Activated T-cell treated with anti-CD3 and anti-CD28 coated beads, Interleukin-2, amount 50 U/mL, for 72 hours (primary cell): ENCODE measurements at regions not wholly inside any gene's neighbourhood (a gene's known extent, or its start where the extent isn't known, plus 50 kb on each side); places are given as distances from the start of the nearest gene placed in this dataset.
"Not testable (repeated sequence)": the region's sequence is repeated elsewhere in the genome, so short reads cannot be mapped to it uniquely, and the experiment has no call there.

Experiments used
- ATAC-seq, 2 donors: fragments of 150-1000 bp; cut with Tn5 transposase; replicated peaks in 1 of 2; 2 replicates each; pipeline ENCODE4 v1.10.0; 2021; ENCODE audit warnings: moderate library complexity in 2 of 2, mild to moderate bottlenecking in 1 of 2
- DNase-seq, 2 donors: peaks; one replicate each; pipeline ENCODE4 v3.0.0; 2021 to 2022; ENCODE audit warnings: mixed read lengths in 1 of 2
- H3K27ac Mint-ChIP-seq: one replicate; pipeline ENCODE4 v1.8.0; 2022; ENCODE audit warnings: mild to moderate bottlenecking, moderate library complexity, mixed read lengths
- H3K27me3 Mint-ChIP-seq: one replicate; pipeline ENCODE4 v1.8.0; 2022; ENCODE audit warnings: low read depth, mixed read lengths
- H3K36me3 Mint-ChIP-seq, 2 donors: one replicate each; pipeline ENCODE4 v1.8.0; 2022; ENCODE audit warnings: mixed read lengths in 2 of 2, mild to moderate bottlenecking in 1 of 2; ENCODE audit not compliant: insufficient read depth in 2 of 2
- H3K4me1 Mint-ChIP-seq: one replicate; pipeline ENCODE4 v1.8.0; 2022; ENCODE audit warnings: low read depth, mixed read lengths
- H3K4me3 Mint-ChIP-seq, 2 donors: one replicate each; pipeline ENCODE4 v1.8.0; 2022; ENCODE audit warnings: mild to moderate bottlenecking in 2 of 2, mixed read lengths in 2 of 2, moderate library complexity in 2 of 2
- H3K9me3 Mint-ChIP-seq, 2 donors: one replicate each; pipeline ENCODE4 v1.8.0; 2022; ENCODE audit warnings: mixed read lengths in 2 of 2

- ATAC-seq (no peak), DNase-seq (no peak)
- H3K9me3 Mint-ChIP-seq, result peaks cover 1 to 4% of the 10 kb centered on the region in 2 donors
- H3K36me3 Mint-ChIP-seq, result no peaks in the 10 kb centered on the region
- no peaks in the 10 kb centered on the region for H3K4me1 Mint-ChIP-seq
- no peaks in the 10 kb centered on the region for H3K27me3 Mint-ChIP-seq
- H3K27ac Mint-ChIP-seq, result no peak overlapping the region
- no peak overlapping the region for H3K4me3 Mint-ChIP-seq
These were observed 190.6 kb downstream of the ISL1 start for GRCh38 chr5:51573835-51574234.

GRCh38 chr5:51582871-51583394, 199.7 kb downstream of the ISL1 start:
- Mint-ChIP-seq H3K9me3 (peaks cover 7 to 8% of the 10 kb centered on the region in 2 donors), H3K27ac (no peak overlapping the region), H3K27me3 (no peaks in the 10 kb centered on the region), H3K4me1 (no peaks in the 10 kb centered on the region), H3K36me3 (no peaks in the 10 kb centered on the region), H3K4me3 (no peak overlapping the region)
- ATAC-seq (no peak), DNase-seq (no peak)

DNA sequence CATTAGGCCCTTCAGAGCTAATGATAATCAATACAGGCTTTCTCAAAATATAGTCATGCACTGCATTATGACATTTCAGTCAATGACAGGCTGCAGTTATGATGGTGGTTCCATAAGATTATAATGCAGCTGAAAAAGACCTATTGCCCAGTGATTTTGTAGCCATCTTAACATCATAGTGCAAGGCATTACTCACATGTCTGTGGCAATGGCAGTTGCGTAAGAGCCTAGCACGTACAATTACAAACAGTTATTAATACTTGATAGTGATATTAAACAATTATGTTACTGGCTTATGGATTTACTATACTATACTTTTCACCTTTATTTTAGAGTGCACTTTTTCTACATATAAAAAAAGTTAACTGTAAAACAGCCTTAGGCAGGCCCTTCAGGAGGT, 214.8 kb downstream of the ISL1 start:
- Mint-ChIP-seq H3K27me3 (no peaks in the 10 kb centered on the region), H3K4me1 (no peaks in the 10 kb centered on the region), H3K27ac (no peak overlapping the region), H3K4me3 (no peak overlapping the region), H3K9me3 (peaks cover 0 to 2% of the 10 kb centered on the region in 2 donors), H3K36me3 (no peaks in the 10 kb centered on the region)
- no peak for ATAC-seq
- DNase-seq, result no peak

GRCh38 chr5:51599587-51599986, 216.3 kb downstream of the ISL1 start:
- ATAC-seq, result no peak
- no peak for DNase-seq
- Mint-ChIP-seq H3K4me1 (no peaks in the 10 kb centered on the region), H3K4me3 (no peak overlapping the region), H3K27ac (no peak overlapping the region), H3K9me3 (peaks cover 3 to 8% of the 10 kb centered on the region in 2 donors), H3K36me3 (no peaks in the 10 kb centered on the region), H3K27me3 (no peaks in the 10 kb centered on the region)

- no peak overlapping the region for H3K27ac Mint-ChIP-seq
- no peak for ATAC-seq
These were observed 221.1 kb downstream of the ISL1 start for GRCh38 chr5:51604324-51604723.

DNA sequence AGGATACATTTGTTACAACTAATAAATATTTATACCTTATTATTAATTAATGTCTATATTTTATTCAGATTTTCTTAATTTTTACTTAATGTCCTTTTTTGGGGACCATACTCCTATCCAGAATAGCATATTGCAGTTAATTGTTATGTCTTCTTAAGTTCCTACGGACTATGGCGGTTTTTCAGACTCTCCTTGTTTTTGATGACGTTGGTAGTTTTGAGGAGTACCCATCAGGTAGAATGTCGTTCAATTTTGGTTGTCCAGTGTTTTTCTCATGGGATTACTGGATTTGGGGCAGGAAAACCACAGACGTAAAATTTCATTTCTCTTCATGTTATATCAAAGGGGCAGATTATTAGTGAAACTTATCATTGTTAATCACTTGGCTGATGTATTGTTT, 223.7 kb downstream of the ISL1 start:
- DNase-seq, result no peak
- no peaks in the 10 kb centered on the region for H3K4me1 Mint-ChIP-seq
- H3K9me3 Mint-ChIP-seq, result peaks cover 8 to 11% of the 10 kb centered on the region in 2 donors
- no peak overlapping the region for H3K27ac Mint-ChIP-seq
- ATAC-seq, result no peak
- H3K27me3 Mint-ChIP-seq, result no peaks in the 10 kb centered on the region
- no peak overlapping the region for H3K4me3 Mint-ChIP-seq
- no peaks in the 10 kb centered on the region for H3K36me3 Mint-ChIP-seq

More at GRCh38 chr5:51604324-51604723, 221.1 kb downstream of the ISL1 start:
- no peak for DNase-seq
- peaks cover 5 to 9% of the 10 kb centered on the region in 2 donors for H3K9me3 Mint-ChIP-seq
- no peak overlapping the region for H3K4me3 Mint-ChIP-seq
- no peaks in the 10 kb centered on the region for H3K27me3 Mint-ChIP-seq
- H3K4me1 Mint-ChIP-seq, result no peaks in the 10 kb centered on the region
- H3K36me3 Mint-ChIP-seq, result no peaks in the 10 kb centered on the region

- DNase-seq (no peak), ATAC-seq (no peak)
- no peaks in the 10 kb centered on the region for H3K4me1 Mint-ChIP-seq
- H3K27ac Mint-ChIP-seq, result no peak overlapping the region
- no peaks in the 10 kb centered on the region for H3K27me3 Mint-ChIP-seq
- peaks cover 0 to 2% of the 10 kb centered on the region in 2 donors for H3K9me3 Mint-ChIP-seq
- no peaks in the 10 kb centered on the region for H3K36me3 Mint-ChIP-seq
- H3K4me3 Mint-ChIP-seq, result no peak overlapping the region
These were observed 235.0 kb downstream of the ISL1 start for GRCh38 chr5:51618234-51618633.

- no peaks in the 10 kb centered on the region for H3K36me3 Mint-ChIP-seq
- peaks cover 1 to 7% of the 10 kb centered on the region in 2 donors for H3K9me3 Mint-ChIP-seq
- ATAC-seq (no peak), DNase-seq (no peak)
- no peaks in the 10 kb centered on the region for H3K4me1 Mint-ChIP-seq
- H3K4me3 Mint-ChIP-seq, result no peak overlapping the region
- H3K27ac Mint-ChIP-seq, result no peak overlapping the region
- H3K27me3 Mint-ChIP-seq, result no peaks in the 10 kb centered on the region
These were observed 237.9 kb downstream of the ISL1 start for GRCh38 chr5:51621156-51621555.

DNA sequence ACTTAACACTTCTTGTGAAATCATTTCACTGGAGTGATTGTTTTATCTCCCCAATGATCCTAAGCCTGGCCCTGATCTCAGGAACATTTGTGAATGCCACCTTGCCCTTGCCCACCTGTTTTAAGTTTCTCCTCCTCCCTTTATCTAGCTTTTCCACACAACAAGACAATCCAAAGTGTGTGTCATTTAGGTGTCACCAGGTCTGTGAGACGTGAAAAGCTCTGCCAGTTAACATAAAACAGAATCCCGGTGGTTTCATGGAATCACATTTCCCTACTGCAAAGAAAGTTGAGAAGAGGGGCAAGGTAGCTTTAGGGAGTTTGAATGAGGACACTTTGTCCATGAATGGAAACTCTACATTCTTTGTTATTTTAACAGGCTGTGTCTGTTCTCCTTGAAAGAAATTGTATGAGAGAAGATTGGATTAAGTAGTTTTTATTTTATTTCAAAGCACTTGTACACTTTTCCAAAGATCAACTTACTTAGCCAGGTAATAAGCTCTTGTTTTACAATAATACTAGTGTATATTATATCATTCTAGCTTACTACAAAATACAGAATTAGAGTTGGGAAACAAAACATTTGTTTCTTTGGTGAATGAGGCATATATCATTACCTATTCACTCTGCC, 239.0 kb downstream of the ISL1 start:
- Mint-ChIP-seq H3K4me3 (no peak overlapping the region), H3K27ac (no peak overlapping the region), H3K27me3 (no peaks in the 10 kb centered on the region), H3K9me3 (peaks cover 1 to 7% of the 10 kb centered on the region in 2 donors), H3K4me1 (no peaks in the 10 kb centered on the region), H3K36me3 (no peaks in the 10 kb centered on the region)
- DNase-seq (no peak), ATAC-seq (no peak)

DNA sequence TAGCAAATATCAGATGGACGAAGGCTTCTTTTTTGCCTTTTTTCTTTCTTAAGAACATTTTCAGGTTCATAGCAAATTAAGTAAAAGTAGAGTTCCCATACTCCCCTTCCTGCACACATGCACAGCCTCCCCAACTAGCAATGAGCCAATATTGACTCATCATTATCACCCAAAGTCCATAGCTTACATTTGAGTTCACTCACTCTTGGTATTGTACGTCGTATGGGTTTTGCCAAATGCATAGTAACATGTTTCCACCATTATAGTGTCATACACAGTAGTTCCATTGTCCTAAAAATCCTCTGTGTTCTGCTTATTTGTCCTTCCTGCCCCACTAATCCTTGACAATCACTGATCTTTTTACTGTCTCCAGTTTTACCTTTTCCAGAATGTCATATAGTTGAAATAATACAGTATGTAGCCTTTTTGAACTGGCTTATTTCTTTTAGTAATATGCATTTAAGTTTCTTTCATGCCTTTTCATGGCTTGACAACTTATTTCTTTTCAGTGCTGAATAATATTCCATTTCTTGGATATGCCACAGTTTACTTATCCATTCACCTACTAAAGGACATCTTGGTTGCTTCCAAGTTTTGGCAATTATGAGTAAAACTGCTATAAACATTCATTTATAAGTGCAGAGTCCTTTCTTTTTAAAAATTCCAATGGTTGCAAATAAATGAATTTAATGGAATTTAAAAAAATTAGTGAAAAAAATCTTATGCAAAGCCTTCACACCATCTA, 242.1 kb downstream of the ISL1 start:
- H3K36me3 Mint-ChIP-seq, result no peaks in the 10 kb centered on the region
- no peaks in the 10 kb centered on the region for H3K4me1 Mint-ChIP-seq
- H3K27ac Mint-ChIP-seq, result no peak overlapping the region
- DNase-seq, result no peak
- H3K9me3 Mint-ChIP-seq, result peaks cover 5 to 7% of the 10 kb centered on the region in 2 donors
- H3K27me3 Mint-ChIP-seq, result no peaks in the 10 kb centered on the region
- no peak for ATAC-seq
- no peak overlapping the region for H3K4me3 Mint-ChIP-seq

DNA sequence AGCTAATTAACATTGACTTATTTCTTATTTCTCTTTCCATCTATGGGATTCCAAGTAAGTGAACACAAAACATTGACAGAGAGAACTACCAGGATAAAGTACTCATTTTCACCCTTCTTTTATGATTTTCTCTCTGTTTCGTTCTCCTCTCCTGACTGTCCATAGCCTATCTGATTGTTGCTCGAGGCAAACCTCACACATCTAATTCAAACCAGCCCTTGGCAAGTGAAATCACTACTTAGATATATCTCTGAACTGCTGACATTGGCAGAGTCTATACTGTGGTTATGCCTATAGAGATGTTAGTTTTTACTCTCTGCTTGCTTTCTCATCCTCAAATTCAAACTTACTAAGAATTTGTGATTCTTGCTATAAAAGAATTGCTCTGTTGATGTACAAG, 248.8 kb downstream of the ISL1 start:
- Mint-ChIP-seq H3K27ac (no peak overlapping the region), H3K4me3 (no peak overlapping the region), H3K4me1 (no peaks in the 10 kb centered on the region), H3K9me3 (peaks cover 6 to 8% of the 10 kb centered on the region in 2 donors), H3K36me3 (no peaks in the 10 kb centered on the region), H3K27me3 (no peaks in the 10 kb centered on the region)
- no peak for ATAC-seq
- no peak for DNase-seq

GRCh38 chr5:51632793-51633192, 249.5 kb downstream of the ISL1 start:
- H3K27ac Mint-ChIP-seq, result no peak overlapping the region
- no peaks in the 10 kb centered on the region for H3K27me3 Mint-ChIP-seq
- no peak for DNase-seq
- H3K4me3 Mint-ChIP-seq, result no peak overlapping the region
- H3K36me3 Mint-ChIP-seq, result no peaks in the 10 kb centered on the region
- peaks cover 6 to 8% of the 10 kb centered on the region in 2 donors for H3K9me3 Mint-ChIP-seq
- ATAC-seq, result no peak
- H3K4me1 Mint-ChIP-seq, result no peaks in the 10 kb centered on the region

- not testable (repeated sequence) for H3K4me1 Mint-ChIP-seq, H3K36me3 Mint-ChIP-seq, H3K27ac Mint-ChIP-seq, H3K27me3 Mint-ChIP-seq, H3K4me3 Mint-ChIP-seq, DNase-seq, ATAC-seq
- H3K9me3 Mint-ChIP-seq, result peaks cover 12 to 13% of the 10 kb centered on the region in 2 donors
These were observed 253.7 kb downstream of the ISL1 start for GRCh38 chr5:51636973-51637372.
